NCI-H2196 (cell line): ENCODE measurements at regions not wholly inside any gene's neighbourhood (a gene's known extent, or its start where the extent isn't known, plus 50 kb on each side); places are given as distances from the start of the nearest gene placed in this dataset.
"Not testable (repeated sequence)": the region's sequence is repeated elsewhere in the genome, so short reads cannot be mapped to it uniquely, and the experiment has no call there.

Experiments
- DNase-seq: peaks from one replicate; lab custom pipeline; 2025; ENCODE audit not compliant: unreplicated experiment; lab: John Stamatoyannopoulos, UW

DNA sequence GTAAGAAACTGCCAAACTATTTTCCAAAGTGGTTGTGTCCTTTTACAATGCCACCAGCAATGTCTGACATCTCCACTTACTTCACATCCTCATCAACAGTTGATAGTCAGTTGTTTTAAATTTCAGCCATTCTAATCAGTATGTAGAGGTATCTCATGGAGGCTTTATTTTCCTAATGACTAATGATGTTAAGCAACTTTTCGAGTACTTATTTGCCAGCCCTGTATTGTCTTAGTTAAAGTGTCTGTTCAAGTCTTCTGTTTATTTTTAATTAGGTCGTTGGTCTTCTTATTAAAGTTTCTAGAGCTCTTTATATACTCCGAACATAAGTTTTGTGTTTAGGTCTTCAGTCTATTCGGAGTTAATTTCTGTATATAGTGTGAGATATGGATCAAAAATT lies 54.9 kb upstream of the NBPF12 start:
- not testable (repeated sequence) for DNase-seq

DNA sequence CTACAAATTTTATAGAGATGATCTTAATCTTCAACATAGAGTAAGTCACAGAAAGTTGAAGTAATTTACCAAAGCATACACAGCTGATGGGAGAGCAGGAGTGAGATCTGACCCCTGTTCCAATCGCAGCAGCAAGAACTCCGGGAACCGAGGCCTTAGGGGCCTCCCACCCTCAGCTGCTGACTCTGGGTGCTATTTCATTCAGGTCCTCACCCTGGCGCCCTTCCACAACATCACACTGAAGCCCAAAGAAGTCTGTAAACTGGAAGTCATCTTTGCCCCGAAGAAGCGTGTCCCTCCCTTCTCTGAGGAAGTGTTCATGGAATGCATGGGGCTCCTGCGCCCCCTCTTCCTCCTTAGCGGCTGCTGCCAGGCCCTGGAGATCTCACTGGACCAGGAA lies 57.0 kb upstream of the NBPF12 start:
- DNase-seq = not testable (repeated sequence)

GRCh38 chr1:146863799-146864319 lies 74.3 kb upstream of the NBPF12 start:
- not testable (repeated sequence) for DNase-seq

GRCh38 chr1:146853147-146853546 lies 85.0 kb upstream of the NBPF12 start:
- DNase-seq = not testable (repeated sequence)

GRCh38 chr1:146850352-146850889 lies 87.7 kb upstream of the NBPF12 start:
- DNase-seq = not testable (repeated sequence)

DNA sequence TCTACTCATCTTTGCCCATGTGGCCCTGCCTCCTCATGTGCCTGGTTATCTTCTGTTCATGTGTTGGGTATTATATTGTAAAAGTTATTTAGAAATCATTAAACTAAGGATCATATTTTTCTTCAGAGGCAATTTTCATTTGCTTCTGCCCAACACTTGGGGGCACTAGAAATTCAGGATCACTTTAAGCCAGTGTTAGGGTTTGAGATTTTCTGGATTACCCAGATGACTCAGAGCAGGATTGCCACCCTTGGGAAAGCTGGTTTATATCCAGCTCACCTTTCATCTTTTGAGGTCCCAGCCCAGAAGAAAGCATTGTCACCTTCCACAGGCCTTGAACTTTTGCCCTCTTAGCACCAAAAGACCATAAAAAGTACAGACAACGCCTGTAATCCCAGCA lies 99.4 kb upstream of the NBPF12 start:
- DNase-seq = not testable (repeated sequence)

- not testable (repeated sequence) for DNase-seq
Measured at GRCh38 chr1:146826957-146827356, 111.2 kb upstream of the NBPF12 start.

DNA sequence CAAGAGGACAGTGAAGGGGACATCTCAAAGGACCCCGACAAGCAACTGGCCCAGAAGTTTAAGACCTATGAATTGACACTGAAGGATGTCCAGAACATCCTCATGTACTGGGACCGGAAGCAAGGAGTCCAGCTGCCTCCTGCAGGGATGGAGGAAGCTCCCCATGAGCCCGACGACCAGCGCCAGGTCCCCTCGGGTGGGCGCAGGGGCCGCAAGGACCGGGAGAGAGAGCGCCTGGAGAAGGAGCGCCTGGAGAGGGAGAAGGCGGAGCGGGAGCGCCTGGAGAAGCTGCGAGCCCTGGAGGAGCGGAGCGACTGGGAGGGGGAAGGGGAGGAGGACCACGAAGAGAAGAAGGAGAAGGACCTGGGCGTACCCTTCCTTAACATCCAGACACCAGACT lies 143.9 kb upstream of the NBPF12 start:
- not testable (repeated sequence) for DNase-seq

- not testable (repeated sequence) for DNase-seq
Measured at GRCh38 chr1:146792725-146793124, 145.4 kb upstream of the NBPF12 start.

GRCh38 chr1:146784212-146784940 lies 153.7 kb upstream of the NBPF12 start:
- DNase-seq = not testable (repeated sequence)

- DNase-seq = not testable (repeated sequence)
Measured at GRCh38 chr1:146781235-146781634, 156.9 kb upstream of the NBPF12 start.

DNA sequence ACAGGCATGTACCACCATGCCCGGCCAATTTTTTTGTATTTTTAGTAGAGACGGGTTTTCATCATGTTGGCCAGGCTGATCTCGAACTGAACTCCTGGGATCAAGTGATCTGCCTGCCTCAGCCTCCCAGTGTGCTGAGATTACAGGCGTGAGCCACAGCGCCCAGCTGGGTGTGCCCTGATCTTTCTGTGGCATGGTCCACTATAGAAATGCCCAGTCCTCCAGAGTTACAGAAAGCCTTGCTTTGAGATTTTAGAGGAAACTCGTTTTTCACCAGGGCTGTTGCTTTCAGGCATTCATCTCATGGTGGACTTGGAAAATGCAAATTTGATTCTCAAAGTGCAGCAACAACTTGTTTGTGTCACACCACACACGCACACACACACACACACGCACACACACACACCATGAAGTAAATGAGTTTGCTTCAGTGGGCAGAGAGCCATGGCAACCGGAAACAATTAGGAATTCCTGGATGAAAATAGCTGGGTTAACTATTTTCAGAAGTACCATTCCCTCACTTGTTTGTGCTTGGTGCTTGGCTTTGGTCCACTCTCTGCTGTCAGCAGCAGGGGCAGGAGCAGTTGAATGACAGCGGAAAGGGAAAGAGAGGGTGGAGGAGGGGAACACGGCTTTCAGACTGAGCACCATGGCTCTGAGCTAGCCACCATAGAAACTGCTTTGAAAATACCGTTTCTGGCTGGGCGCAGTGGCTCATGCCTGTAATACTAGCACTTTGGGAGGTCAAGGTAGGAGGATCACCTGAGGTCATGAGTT lies 160.1 kb upstream of the NBPF12 start:
- DNase-seq = not testable (repeated sequence)

GRCh38 chr1:146774988-146775387 lies 163.1 kb upstream of the NBPF12 start:
- DNase-seq = not testable (repeated sequence)

- DNase-seq = not testable (repeated sequence)
Measured at GRCh38 chr1:146774271-146774670, 163.9 kb upstream of the NBPF12 start.

GRCh38 chr1:146771409-146771808 lies 166.7 kb upstream of the NBPF12 start:
- not testable (repeated sequence) for DNase-seq

GRCh38 chr1:146770998-146771397 lies 167.1 kb upstream of the NBPF12 start:
- DNase-seq = not testable (repeated sequence)

GRCh38 chr1:146763234-146763633 lies 174.9 kb upstream of the NBPF12 start:
- not testable (repeated sequence) for DNase-seq

DNA sequence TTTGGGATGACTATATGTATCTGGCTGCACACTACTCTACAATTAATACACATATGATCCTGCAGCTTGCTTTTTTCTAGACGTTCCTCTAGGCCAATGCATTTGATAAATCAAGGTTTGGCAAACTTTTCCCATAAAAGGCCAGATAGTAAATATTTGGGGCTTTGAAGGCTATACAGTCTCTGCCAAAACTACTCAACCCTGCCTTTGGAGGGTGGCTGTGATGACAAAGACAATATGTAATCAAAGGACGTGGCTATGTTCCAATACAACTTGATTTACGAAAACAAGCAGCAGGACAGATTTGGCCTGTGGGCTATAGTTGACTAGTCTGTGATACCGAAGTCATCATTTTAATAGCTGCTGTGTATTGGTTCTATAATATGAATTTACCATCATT lies 181.3 kb upstream of the NBPF12 start:
- DNase-seq = not testable (repeated sequence)

- DNase-seq = not testable (repeated sequence)
Measured at GRCh38 chr1:146748686-146749085, 189.4 kb upstream of the NBPF12 start.

GRCh38 chr1:146731981-146732680 lies 206.0 kb upstream of the NBPF12 start:
- DNase-seq = not testable (repeated sequence)
